ENCODE measurements at regions not wholly inside any gene's neighbourhood (a gene's known extent, or its start where the extent isn't known, plus 50 kb on each side); places are given as distances from the start of the nearest gene placed in this dataset.
"Not testable (repeated sequence)": the region's sequence is repeated elsewhere in the genome, so short reads cannot be mapped to it uniquely, and the experiment has no call there.

- H3K27ac ChIP-seq (ENCODE audit: control insufficient read depth, insufficient read depth); H4K20me1 ChIP-seq (ENCODE audit: control insufficient read depth, insufficient read depth); RAD21 ChIA-PET (ENCODE audit: unreplicated experiment); H3K9me3 ChIP-seq (replicated peaks; ENCODE audit: control insufficient read depth, insufficient read depth, low read length); ATAC-seq; CTCF ChIA-PET; FAIRE-seq; in situ Hi-C loops (cut with MboI); POLR2A ChIA-PET; SMC1A ChIA-PET (ENCODE audit: uncharacterized antibody, unreplicated experiment); H3K4me2 ChIP-seq (ENCODE audit: control insufficient read depth, insufficient read depth); H3K79me2 ChIP-seq (ENCODE audit: control insufficient read depth, insufficient read depth, low read length); intact Hi-C loops (cut with micrococcal nuclease; ENCODE audit: unreplicated experiment); H3K9ac ChIP-seq (ENCODE audit: control insufficient read depth, insufficient read depth, low read length); H3K4me3 ChIP-seq; H2AFZ ChIP-seq (ENCODE audit: control insufficient read depth, low read depth, low read length); H3K36me3 ChIP-seq (ENCODE audit: control insufficient read depth in 2 of 2, insufficient read depth in 2 of 2, low read length in 1 of 2); BruUV-seq (replicated peaks); DNase-seq (ENCODE audit: low read depth, low spot score); H3K27me3 ChIP-seq (replicated peaks in 1 of 2; ENCODE audit: control insufficient read depth in 2 of 2, insufficient read depth in 2 of 2, low read length in 1 of 2); H3K4me1 ChIP-seq (ENCODE audit: control insufficient read depth, insufficient read depth, low read length): not testable (repeated sequence)
- WGBS (ENCODE audit: insufficient coverage, insufficient replicate concordance, low lambda C conversion rate, missing lambda C conversion rate), result no CpG with 5 or more reads among the region's 1 CpG
Measured at GRCh38 chr13:18663222-18663621, 518.4 kb downstream of the TUBA3C start.

GRCh38 chr13:18643644-18644172 lies 537.9 kb downstream of the TUBA3C start:
- POLR2A ChIA-PET; FAIRE-seq; H3K36me3 ChIP-seq (ENCODE audit: control insufficient read depth in 2 of 2, insufficient read depth in 2 of 2, low read length in 1 of 2); H3K4me2 ChIP-seq (ENCODE audit: control insufficient read depth, insufficient read depth); intact Hi-C loops (cut with micrococcal nuclease; ENCODE audit: unreplicated experiment); SMC1A ChIA-PET (ENCODE audit: uncharacterized antibody, unreplicated experiment); H2AFZ ChIP-seq (ENCODE audit: control insufficient read depth, low read depth, low read length); H3K27ac ChIP-seq (ENCODE audit: control insufficient read depth, insufficient read depth); CTCF ChIA-PET; H3K79me2 ChIP-seq (ENCODE audit: control insufficient read depth, insufficient read depth, low read length); H3K4me1 ChIP-seq (ENCODE audit: control insufficient read depth, insufficient read depth, low read length); BruUV-seq (replicated peaks); H3K27me3 ChIP-seq (replicated peaks in 1 of 2; ENCODE audit: control insufficient read depth in 2 of 2, insufficient read depth in 2 of 2, low read length in 1 of 2); H3K4me3 ChIP-seq; RAD21 ChIA-PET (ENCODE audit: unreplicated experiment); H3K9ac ChIP-seq (ENCODE audit: control insufficient read depth, insufficient read depth, low read length); H4K20me1 ChIP-seq (ENCODE audit: control insufficient read depth, insufficient read depth); ATAC-seq; H3K9me3 ChIP-seq (replicated peaks; ENCODE audit: control insufficient read depth, insufficient read depth, low read length); DNase-seq (ENCODE audit: low read depth, low spot score); in situ Hi-C loops (cut with MboI): not testable (repeated sequence)
- WGBS (ENCODE audit: insufficient coverage, insufficient replicate concordance, low lambda C conversion rate, missing lambda C conversion rate), result 27% methylated on average over 7 of the region's 8 CpGs

- WGBS (ENCODE audit: insufficient coverage, insufficient replicate concordance, low lambda C conversion rate, missing lambda C conversion rate), result 72% methylated on average over 6 of the region's 31 CpGs
- RAD21 ChIA-PET (ENCODE audit: unreplicated experiment); FAIRE-seq; DNase-seq (ENCODE audit: low read depth, low spot score); H3K4me1 ChIP-seq (ENCODE audit: control insufficient read depth, insufficient read depth, low read length); in situ Hi-C loops (cut with MboI); POLR2A ChIA-PET; H3K27ac ChIP-seq (ENCODE audit: control insufficient read depth, insufficient read depth); H3K79me2 ChIP-seq (ENCODE audit: control insufficient read depth, insufficient read depth, low read length); H2AFZ ChIP-seq (ENCODE audit: control insufficient read depth, low read depth, low read length); CTCF ChIA-PET; H3K4me2 ChIP-seq (ENCODE audit: control insufficient read depth, insufficient read depth); H3K27me3 ChIP-seq (replicated peaks in 1 of 2; ENCODE audit: control insufficient read depth in 2 of 2, insufficient read depth in 2 of 2, low read length in 1 of 2); SMC1A ChIA-PET (ENCODE audit: uncharacterized antibody, unreplicated experiment); ATAC-seq; H3K4me3 ChIP-seq; H3K36me3 ChIP-seq (ENCODE audit: control insufficient read depth in 2 of 2, insufficient read depth in 2 of 2, low read length in 1 of 2); BruUV-seq (replicated peaks); intact Hi-C loops (cut with micrococcal nuclease; ENCODE audit: unreplicated experiment); H3K9ac ChIP-seq (ENCODE audit: control insufficient read depth, insufficient read depth, low read length); H3K9me3 ChIP-seq (replicated peaks; ENCODE audit: control insufficient read depth, insufficient read depth, low read length); H4K20me1 ChIP-seq (ENCODE audit: control insufficient read depth, insufficient read depth): not testable (repeated sequence)
Measured at GRCh38 chr13:18628928-18629327, 552.7 kb downstream of the TUBA3C start.

Data from GM12878 (cell line).